ENCODE measurements at regions not wholly inside any gene's neighbourhood (a gene's known extent, or its start where the extent isn't known, plus 50 kb on each side); places are given as distances from the start of the nearest gene placed in this dataset.
A peak's percentile ranks its signal among the peaks of the same experiment; 100 is the strongest.

DNA sequence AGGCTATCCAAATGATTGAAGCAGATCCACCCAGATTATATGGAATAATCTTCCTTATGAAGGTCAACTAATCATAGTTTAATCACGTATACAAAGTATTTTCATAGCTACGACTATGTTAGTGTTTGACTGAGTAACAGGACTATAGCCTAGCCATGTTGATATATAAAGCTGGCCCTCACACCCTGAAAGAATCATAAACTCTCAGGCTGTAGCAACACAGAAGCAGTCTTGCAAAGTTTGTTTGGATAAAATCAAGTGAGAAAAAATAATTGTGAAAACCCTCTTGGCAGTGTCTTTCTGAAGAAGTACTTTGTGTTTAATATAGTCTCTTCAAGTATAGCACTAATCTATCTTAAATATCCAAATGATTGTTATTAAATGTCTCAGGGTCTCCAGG is 374.5 kb upstream of the DAB2 start:
- H3K4me3 ChIP-seq (ENCODE audit: low read depth, low read length), result no peak overlapping the region
- TF ChIP-seq, protein P1, sequence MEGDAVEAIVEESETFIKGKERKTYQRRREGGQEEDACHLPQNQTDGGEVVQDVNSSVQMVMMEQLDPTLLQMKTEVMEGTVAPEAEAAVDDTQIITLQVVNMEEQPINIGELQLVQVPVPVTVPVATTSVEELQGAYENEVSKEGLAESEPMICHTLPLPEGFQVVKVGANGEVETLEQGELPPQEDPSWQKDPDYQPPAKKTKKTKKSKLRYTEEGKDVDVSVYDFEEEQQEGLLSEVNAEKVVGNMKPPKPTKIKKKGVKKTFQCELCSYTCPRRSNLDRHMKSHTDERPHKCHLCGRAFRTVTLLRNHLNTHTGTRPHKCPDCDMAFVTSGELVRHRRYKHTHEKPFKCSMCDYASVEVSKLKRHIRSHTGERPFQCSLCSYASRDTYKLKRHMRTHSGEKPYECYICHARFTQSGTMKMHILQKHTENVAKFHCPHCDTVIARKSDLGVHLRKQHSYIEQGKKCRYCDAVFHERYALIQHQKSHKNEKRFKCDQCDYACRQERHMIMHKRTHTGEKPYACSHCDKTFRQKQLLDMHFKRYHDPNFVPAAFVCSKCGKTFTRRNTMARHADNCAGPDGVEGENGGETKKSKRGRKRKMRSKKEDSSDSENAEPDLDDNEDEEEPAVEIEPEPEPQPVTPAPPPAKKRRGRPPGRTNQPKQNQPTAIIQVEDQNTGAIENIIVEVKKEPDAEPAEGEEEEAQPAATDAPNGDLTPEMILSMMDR (IDR thresholded peaks at IDR 0.05; ENCODE audit: low read depth, low read length), result no peak
- no peak for DNase-seq (ENCODE audit: low read depth, low spot score)
- in situ Hi-C loops (cut with HindIII; ENCODE audit: low sequenced_read_pairs), result no loop called here

DNA sequence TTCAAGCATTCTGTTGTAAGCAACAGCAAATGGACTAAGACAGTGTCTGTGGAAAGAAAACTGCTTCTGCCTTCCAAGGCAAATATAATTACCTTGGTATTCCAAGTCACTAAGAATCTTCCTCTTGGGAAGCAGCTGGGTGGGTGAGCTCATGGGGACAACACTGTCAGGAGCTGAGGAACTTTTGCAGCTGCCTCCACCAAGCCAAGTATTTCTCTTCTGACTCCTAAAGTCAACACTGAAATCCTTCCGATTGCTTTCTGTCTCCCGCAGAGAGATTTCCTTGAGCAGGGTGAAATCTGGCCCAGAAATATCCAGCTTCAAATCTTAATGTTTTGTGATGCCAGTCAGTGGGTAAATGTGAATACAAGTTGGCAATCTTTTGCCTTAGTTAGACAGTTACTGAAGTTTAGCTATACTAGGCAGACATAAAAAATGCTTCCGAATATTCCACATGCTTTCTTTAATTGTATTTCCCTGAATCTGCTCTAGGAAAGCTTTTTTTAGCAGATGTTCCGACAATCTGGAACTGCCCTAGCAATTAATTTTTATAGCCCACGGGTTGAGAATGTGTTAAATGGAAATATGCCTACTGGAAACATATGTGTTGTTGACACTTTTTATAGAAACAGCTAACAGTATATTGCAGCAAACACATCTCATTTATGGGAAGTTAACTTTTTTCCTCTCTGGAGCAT is 369.9 kb upstream of the DAB2 start:
- DNase-seq (ENCODE audit: low read depth, low spot score), result peak; percentile 60

DNA sequence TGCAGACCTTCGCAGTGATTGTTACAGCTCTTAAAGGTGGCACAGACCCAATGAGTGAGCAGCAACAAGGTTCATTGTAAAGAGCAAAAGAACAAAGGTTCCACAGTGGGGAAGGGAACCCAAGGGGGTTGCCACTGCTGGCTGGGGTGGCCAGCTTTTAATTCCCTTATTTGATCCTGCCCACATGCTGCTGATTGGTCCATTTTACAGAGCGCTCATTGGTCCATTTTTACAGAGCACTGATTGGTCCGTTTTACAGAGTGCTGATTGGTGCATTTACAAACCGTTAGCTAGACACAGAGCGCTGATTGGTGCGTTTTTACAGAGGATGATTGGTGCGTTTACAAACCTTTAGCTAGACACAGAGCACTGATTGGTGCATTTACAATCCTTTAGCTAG is 360.6 kb upstream of the DAB2 start:
- in situ Hi-C loops (cut with HindIII; ENCODE audit: low sequenced_read_pairs), result no loop called here
- DNase-seq (ENCODE audit: low read depth, low spot score), result no peak
- no peak overlapping the region for H3K4me3 ChIP-seq (ENCODE audit: low read depth, low read length)
- TF ChIP-seq, protein P1 (IDR thresholded peaks at IDR 0.05; ENCODE audit: low read depth, low read length), result no peak

More for the DNA sequence above, 369.9 kb upstream of the DAB2 start:
- TF ChIP-seq, protein P1 (IDR thresholded peaks at IDR 0.05; ENCODE audit: low read depth, low read length), result no peak
- H3K4me3 ChIP-seq (ENCODE audit: low read depth, low read length), result no peak overlapping the region
- in situ Hi-C loops (cut with HindIII; ENCODE audit: low sequenced_read_pairs), result no loop called here

DNA sequence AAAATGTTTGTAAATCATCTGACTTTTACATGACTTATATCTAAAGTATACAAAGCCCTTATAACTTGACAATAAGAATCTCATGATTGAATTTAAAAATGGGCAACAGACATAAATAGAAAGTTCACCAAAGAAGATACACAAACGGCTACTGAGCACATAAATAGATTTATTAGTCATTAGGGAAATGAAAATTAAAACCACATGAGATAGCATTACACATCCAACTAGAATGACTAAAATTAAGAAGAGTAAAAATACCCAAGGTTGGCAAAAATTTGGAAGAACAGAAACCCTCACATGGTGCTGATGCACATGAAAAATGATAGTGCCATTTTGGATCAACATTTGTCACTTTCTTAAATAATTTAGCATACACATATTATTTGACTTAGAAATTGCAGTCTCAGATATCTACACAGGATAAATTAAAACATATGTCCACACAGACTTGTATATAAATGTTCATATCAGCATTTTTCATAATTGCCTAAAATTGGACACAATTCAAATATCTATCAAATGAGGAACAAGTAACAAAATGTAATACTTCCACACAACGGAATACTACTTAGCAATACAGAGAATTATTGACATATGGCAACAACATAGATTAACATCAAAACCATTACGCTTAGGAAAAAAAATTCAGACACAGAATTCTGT is 359.1 kb upstream of the DAB2 start:
- no peak overlapping the region for H3K4me3 ChIP-seq (ENCODE audit: low read depth, low read length)
- in situ Hi-C loops (cut with HindIII; ENCODE audit: low sequenced_read_pairs), result no loop called here
- peak; percentile 15 for DNase-seq (ENCODE audit: low read depth, low spot score)
- TF ChIP-seq, protein P1 (IDR thresholded peaks at IDR 0.05; ENCODE audit: low read depth, low read length), result no peak

DNA sequence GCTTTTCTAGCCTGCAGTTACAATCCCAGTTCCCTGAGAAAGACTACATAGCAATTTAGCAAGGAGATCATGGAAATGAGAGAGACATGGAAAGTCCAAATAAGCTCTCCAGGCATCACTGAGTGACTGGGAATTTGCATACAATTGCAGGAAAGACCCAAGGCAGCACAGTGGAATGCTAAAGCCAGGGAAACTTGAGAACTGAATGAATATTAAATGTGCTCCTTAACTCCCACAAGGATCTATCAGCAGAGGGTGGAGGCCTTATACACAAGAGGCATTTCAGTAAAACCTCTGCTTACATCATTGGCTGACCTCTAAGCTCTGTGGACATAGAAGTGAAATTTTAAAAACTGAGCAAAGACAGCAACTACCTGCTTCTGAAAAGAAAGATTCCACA is 355.6 kb upstream of the DAB2 start:
- peak; percentile 49 for DNase-seq (ENCODE audit: low read depth, low spot score)
- TF ChIP-seq, protein P1 (IDR thresholded peaks at IDR 0.05; ENCODE audit: low read depth, low read length), result no peak
- in situ Hi-C loops (cut with HindIII; ENCODE audit: low sequenced_read_pairs), result no loop called here
- H3K4me3 ChIP-seq (ENCODE audit: low read depth, low read length), result no peak overlapping the region

DNA sequence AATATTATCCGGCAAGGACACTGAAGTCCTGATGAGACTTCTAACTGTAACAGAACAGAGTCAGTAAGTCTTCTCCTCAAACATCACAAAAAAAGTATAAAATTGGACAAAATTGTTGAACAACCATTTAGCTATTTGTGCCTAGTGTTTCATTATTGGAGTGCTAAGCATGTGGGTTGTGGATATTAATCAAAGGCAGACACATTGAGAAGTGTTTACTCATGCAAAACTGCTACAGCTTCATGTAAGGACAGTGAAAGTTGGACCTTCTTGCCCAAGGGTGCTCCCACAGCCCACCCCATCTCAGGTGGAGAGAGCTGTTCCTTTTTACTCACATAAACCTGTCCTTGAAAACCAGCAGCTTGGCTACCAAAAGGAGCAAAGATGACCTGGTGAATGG is 355.1 kb upstream of the DAB2 start:
- in situ Hi-C loops (cut with HindIII; ENCODE audit: low sequenced_read_pairs), result no loop called here
- TF ChIP-seq, protein P1 (IDR thresholded peaks at IDR 0.05; ENCODE audit: low read depth, low read length), result no peak

More for the DNA sequence above, 355.1 kb upstream of the DAB2 start:
- no peak for DNase-seq (ENCODE audit: low read depth, low spot score)
- no peak overlapping the region for H3K4me3 ChIP-seq (ENCODE audit: low read depth, low read length)
